Activated CD8-positive, alpha-beta memory T cell treated with anti-CD3 and anti-CD28 coated beads, Interleukin-2, amount 50 U/mL, for 1 hour (primary cell): ENCODE measurements at regions not wholly inside any gene's neighbourhood (a gene's known extent, or its start where the extent isn't known, plus 50 kb on each side); places are given as distances from the start of the nearest gene placed in this dataset.

ENCODE experiments used
- DNase-seq: peaks from one replicate; pipeline ENCODE4 v3.0.0-alpha.2; 2020; ENCODE audit errors: extremely low read depth

DNA sequence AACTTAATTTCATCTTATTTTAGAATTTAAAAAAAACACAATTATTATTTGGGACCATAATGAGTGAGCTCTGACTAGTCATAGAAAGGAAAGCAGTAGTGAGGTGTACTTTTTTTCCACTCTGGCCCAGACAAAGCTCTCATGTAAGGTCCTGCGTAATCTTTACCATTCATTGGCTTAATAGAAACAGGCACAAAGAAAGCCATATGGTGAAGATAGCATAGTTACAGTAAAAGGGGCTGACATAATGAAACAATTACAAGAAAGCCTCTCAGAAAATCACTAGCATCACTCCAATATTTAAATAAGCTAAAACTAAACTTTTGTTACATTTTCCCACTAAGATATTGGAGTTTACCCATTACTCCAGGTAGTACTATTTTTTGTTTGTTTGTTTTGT lies 384.6 kb upstream of the ALCAM start:
- DNase-seq = no peak

DNA sequence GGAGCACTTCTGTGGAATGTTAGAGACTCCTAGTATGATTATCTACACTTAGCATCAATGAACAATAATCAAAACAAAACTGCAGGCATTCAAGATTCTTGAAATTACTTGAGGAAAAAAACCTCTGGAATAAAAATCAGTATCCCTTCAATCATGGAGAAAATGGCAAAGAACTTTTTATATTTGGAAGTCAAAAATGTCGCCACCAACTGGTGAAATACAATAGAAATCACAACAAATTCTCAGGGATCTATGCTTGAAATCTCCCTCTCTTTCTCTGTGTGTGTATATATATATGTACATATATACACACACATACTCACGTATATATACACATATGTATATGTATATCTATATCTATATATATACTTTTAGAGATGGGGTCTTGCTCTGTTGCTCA lies 378.9 kb upstream of the ALCAM start:
- DNase-seq = no peak

DNA sequence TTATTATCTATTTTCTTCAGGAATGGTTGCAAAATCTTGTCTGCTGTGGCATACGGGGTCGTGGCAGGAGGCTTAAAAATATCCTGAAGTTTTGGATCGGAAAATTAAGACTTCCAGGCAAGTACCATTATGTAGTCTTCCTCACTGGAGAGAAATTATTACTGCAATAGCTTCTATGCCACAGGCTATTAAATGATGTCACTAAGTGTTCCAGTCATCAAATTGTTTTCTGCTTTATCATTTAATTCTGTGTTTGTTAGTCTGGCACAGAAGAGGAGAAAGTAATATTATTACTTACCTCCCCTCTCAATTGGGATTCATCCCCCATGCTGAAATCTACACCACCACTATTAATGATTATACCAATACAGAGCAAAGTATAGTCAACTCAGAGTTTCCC lies 378.2 kb upstream of the ALCAM start:
- DNase-seq = no peak

DNA sequence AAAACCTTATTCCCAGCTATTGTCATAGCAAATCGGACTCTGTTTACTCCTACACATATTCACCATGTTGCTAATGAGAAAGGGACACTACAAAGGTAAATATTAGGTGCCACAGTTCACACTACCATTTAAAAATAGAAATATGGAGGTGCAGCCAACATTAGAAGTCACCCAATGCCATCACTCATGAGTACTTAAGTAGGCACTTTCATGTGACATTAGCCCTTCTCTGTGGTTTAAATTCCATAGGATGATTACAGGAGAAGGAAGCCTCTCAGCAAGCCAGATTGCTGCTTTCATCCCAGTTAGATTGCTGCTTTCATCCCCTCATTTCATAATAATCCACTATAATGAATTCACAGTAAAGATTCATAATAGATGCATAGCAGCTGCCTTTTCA lies 376.8 kb upstream of the ALCAM start:
- DNase-seq = no peak

DNA sequence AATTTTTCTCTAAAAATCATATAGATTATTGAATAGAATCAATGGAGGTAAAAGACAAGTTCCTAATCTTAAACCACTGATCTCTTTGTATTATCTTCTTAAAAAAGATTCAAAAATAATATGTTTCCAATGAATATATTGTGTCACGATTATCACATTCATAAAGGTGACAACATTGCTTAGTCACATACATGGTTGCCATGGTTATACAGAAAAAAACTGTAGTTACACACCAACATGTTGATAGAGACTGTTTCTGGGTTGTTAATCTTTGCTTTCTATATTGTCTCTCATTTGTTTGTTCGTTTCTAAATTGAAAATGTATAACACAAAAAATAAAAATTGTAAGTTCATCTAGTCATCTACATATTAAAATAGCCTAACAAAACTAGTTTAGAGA lies 376.0 kb upstream of the ALCAM start:
- no peak for DNase-seq

DNA sequence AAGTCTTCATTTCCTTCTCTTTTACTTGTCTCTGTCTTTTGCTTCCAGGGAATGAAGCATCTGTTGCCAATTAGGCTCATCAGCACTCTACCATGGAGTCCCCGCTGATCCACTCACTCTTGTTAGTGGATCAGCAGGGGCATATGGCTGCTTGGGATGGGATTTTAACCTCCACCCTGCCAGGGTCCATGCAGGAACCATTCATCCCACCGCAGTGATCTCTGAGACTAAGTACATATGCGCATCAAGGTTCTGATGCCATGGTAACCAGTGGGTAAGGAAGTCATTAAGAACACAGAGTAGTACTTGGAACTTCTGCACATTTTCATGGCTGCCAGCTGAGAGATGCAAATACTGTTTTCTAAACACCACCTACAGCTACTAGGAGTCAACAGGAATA lies 374.0 kb upstream of the ALCAM start:
- no peak for DNase-seq

DNA sequence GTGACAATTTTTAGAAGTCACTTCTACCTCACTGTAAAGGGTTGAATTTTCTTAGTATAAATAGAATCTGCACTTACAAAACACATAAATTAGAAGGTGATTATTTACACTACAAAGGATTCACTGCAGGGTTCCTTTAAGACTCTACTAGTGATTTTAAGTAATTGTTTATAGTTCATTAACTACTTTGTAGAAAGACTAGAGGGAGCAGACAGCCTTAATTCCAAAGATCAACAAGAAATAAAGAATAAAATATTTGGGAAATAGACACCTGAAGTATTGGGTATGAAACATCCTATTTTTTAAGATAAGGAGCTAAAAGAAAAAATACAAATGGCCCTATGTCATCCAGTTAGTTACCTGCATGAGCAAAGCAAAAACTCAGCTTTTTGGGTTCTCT lies 360.5 kb upstream of the ALCAM start:
- DNase-seq = no peak

DNA sequence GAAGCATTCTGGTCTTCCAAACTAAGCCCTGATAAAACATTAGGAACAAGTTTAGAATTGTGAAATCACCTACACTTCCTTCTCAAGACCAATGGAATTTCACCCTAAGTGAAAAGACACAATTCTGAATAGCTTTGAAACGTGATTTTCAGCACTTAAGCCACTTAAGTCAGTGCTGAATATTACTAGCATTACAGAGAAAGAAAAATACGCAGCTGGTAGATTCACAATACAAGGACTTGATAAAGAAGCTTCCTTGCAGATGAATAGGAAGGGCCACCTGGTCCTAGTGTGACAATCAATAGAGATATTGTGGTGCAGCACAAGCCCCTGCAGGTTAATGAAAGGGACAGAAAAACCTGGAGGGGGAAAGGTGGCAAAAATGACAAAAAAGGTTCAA lies 353.1 kb upstream of the ALCAM start:
- DNase-seq = no peak

DNA sequence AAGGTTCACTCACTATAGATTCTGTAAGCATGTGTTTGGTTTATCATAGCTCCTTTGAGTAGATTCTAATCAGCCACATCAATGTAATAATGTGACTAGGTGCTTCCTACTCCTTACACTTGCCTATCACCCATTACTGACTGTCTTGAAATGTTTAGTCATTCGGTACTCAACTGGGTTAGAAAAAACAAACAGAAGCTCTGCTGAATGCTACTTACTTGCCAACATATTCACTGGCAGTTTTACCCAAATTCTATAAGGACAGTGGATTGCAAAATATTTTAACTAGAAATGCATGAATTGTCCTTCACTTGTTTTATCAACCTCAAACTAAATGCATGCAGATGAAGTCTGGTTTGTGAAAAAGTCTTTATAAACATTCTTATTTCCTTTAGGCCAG lies 352.1 kb upstream of the ALCAM start:
- no peak for DNase-seq

DNA sequence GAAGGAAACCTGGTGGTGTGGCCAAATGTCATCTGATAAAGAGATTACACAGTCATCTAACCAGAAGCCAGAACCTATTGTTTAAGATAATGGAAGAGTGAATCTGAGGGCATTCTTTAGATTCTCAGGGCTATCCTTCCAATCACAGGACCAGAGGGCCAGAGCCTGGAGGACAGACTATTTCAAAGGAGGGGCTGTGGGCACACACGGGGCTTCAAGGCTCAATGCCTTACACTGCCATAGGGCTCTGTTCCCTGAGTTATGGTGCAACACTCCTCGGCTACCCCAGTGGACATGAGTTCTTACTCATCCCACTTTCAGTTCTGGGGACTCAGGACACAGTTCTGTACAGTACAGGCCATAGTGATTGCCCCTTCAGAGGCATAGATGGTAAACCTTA lies 343.9 kb upstream of the ALCAM start:
- no peak for DNase-seq

DNA sequence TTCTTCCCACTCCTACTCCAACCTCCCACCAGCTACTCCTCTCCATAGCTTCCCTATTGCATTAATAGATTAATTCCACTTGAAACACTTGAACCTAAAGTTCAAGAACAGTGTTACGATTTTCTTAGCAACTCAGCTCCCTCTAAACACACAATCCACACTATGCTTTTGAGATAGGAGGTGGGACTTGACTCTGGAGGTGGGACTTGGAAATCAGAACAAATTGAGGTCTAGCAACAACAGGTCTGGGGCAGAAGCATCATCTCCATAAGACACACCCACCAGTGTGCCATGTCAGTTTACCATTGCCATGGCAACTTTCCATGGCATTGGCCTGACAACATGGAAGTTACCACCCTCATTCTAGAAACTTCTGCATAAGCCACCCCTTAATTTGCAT lies 336.5 kb upstream of the ALCAM start:
- DNase-seq = no peak

DNA sequence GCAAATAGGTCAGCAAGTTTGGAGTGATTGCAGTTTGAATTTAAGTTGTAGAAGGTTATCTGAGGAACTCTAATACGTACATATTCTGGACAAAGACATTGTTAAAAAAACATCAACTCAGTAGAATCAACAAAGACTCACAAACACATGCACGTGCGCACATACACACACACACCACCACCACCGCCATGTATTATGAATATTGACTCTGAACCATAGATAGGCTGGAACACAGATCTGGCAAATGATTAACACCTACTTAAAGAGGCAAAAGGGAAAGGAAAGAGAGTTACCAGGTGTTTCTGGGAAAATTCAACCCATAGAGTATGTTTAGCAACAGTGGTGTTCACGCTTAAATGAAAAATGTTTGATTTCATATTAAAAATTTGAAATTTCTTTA lies 334.2 kb upstream of the ALCAM start:
- DNase-seq = no peak

DNA sequence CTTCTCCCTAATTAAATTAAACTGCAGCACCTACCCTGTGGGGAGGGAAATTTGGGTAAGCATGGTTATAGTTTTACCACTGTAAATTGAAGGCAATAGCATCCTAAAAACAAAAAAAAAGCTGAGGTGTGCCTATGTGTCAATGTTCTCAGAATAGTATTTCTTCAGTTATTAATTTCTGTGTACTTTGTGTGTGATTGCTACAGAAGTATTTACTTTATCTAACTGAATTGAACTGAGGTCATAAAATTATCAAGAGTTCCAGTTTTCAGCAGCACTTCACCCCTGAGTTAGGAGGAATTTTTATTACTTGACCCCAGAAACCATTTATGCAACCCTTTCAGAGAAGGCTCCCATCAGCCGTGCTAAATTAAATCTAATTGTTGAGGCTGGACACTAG lies 333.6 kb upstream of the ALCAM start:
- no peak for DNase-seq

DNA sequence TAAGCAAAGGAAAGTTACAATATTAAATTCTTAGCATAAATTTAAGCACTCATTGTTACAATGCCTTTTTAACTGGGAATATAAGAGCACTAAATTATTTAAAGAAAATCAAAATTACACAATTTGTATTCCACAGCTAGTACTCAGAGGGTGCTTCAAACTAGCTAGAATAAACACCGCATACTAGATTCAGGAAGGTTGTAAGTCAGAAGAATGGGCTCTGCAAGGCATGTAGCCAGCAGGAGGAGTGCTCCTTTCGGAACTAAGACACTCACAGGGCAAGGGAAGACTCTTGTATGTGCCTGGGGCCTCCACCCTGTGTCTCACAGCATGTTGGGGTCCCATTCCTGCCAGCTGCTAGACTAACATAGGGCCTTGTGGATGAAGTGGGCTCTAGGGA lies 327.7 kb upstream of the ALCAM start:
- no peak for DNase-seq

DNA sequence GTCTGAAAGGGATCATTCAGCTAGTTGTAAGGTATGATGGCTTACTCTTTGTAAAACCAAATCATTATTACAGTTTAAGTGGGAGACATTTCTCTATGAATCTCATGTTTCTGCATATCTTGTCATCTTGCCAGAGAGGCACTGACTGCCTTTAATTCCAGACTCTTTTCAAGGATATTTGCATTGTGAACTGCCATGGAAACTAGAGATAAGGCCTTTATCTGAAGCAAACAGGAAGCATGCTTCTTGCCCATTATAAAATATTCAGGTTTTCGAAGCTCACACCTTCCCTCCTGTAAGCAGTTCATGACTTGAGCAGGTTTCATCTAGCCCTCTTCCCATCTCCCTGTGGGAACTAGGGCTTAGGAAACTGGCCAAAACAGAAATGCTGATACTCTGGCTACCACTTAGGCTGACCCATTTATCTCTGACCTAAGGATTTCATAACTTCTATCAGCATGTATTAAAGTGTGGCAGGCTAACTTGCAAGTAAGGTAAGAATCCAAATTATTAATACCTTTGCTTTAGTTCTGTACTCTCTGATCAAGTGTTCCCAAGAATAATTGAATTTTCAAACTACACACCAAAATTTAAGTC lies 326.6 kb upstream of the ALCAM start:
- DNase-seq = no peak

DNA sequence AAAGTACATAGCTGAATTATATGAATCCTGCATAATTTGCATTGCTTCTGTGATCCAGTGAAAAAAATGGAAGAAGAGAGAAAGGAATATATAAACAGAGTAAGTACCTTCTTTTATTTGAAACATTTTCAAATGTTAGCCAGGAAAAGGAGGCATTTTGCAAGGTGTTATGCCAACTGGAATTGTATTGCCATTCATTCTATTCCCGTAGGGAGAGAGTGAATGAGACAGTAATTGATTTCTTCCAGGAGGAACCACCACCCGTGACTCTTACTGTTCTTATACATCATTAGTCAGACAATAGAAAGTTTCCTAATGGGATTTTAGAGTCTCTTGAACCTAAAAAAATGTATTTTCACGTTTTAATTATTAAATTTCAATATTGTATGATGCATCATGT lies 324.1 kb upstream of the ALCAM start:
- DNase-seq = no peak

DNA sequence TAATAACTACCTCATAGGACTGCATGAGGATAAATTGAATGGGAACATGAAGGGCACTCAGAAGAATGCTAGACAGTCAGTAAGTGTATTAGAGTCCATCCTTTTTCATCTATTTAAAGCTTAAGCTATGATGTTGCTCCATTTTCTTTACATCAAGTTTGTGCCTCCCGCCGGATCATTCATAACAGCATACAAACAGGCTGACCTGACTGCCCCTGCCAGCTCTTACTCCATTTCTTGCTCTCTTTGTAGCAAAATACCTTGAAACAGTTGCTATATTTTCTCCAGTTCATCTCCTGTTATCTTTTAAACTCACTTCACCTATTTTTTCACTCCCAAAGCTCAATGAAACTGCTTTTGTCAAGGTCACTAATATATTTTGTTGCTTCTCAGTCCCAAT lies 315.6 kb upstream of the ALCAM start:
- no peak for DNase-seq

DNA sequence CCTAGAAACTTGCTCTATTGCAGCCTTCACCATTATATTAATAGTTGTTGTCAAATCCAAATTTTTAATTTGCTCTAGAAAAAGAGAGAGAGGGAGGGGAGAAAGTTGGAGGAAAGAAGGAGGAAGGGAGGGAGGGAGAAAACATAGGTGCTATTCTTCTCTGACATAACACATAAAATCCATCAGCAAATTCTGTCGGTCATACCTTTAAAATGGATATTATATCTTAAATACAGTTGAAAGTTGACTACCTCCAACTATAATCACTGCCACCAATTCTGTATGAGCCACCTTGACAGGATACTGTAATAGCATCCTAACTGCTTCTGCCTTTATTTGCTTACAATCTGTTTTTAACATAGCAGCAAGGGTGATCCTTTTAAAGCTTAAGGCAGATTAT lies 314.7 kb upstream of the ALCAM start:
- no peak for DNase-seq

DNA sequence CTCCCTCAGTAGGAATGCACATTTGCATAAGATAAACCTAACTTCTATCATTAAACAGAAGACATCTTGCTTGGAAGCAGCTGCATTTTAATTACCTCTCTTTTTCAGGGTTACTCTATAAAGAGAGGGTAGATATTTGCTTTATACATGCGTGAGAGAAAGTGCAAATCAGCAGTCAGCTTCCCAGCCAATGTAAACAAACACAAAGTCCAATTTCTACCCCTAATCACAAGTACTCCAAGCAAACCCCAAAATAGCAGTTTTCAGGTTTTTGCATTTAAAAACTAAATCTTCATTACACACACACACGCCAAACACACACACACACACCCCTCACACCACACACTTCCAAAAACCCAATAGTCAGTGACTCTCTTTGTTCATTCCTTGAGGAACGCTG lies 303.9 kb upstream of the ALCAM start:
- no peak for DNase-seq

DNA sequence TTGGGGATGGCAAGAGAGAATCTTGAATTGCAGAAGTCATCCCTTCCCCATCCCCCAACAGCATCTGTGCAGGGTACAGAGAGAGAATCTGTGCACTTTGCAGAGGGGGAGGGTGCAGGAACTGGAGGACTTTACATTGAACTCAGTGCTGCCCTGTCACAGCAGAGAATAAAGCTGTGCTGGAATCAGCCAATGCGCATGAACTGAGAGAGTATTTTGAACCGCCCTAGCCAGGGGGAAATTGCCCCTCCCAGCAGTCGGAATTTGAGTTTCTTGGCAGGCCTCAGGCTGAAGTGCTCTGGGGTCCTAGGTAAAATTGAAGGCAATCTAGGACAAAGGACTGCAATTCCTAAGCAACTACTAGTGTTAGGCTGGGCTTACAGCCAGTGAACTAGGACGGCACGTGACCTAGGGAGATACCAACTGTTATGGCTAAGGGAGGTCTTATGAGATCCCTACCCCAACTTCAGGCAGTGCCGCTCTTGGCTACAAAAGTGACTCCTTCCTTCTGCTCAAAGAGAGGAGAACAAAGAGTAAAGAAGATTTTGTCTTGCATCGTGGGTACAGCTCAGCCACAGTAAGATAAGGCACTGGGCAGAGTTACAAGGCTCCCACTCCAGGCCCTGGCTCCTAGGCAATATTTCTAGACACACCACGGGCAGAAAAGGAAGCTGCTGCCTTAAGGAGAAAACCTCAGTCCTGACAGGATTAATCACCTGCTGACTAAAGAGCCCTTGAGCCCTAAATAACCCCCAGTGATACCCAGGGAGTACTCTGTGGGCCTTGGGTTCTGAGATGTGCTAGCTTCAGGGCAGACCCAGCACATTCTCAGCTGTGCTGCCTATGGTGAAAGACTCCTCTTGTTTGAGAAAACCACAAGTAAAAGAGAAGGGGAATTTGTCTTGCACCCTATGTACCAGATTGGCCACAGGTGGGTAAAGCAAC lies 300.5 kb upstream of the ALCAM start:
- no peak for DNase-seq

DNA sequence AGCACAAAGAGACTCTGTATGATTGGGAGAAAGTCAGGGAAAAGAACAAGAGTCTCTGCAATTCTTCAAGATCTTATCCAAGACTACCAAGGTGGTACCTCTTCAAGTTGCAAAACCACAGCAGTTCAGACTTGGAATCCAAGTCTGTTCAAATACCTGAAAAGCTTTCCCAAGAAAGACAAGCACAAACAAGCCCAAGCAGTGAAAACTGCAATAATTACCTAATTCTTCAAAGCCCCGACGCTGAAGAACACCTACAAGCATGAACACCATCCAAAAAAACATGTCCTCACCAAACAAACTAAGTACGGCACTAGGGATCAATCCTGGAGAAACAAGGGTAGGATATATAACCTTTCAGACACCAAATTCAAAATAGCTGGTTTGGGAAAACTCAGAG lies 299.3 kb upstream of the ALCAM start:
- no peak for DNase-seq

DNA sequence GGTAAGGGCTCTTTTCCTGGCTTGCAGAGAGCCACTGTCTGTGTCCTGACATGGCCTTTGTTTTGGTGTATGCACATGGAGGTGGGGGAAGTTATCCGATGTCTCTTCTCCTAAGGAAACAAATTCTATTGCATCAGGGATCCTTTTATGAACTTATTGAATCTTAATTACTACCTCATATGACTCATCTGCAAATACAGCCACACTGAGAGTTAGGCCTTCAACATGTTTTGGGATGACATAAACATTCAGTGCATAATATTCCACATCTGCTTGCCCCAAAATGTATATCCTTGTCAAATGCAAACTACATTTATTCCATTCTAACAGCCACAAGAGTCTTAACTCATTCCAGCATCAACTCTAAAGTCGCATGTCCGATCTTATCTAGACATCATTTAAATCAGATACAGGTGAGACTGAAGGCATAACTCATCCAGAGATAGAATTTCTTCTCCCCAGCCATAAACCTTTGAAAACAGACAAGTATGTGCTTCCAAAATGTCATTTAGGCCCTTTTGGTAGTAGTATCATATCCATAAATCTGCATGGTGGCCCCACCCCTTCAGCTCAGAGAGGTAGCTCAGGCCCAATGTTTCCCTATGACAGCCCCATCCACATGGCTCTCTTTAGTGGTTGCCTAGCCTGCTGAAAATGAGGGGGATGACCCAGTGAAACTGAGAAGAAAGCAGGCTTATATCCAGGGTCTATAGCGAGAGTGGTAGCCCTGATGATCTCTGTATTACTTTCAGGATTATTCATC lies 289.5 kb upstream of the ALCAM start:
- DNase-seq = no peak

DNA sequence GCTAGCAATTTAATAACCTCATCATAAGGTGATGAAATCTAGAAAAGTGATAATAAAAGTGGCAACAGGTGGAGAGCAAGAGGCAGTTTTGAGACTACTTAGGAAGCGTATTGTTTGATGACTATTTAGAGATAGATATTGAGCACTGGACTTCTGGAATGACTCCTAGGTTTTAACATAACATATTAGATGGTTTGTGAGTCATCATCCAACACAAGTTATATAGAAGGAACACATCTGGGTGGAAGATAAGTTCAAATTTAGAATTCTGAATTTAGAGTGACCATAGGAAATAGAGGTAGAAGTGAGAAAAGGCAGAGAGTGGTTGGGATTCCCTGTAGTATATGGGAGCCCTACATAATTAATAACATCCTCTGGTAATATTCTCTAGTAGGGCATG lies 282.8 kb upstream of the ALCAM start:
- no peak for DNase-seq
